ENCODE measurements at regions not wholly inside any gene's neighbourhood (a gene's known extent, or its start where the extent isn't known, plus 50 kb on each side); places are given as distances from the start of the nearest gene placed in this dataset.

GRCh38 chrX:40243755-40244515, 146.2 kb upstream of the BCOR start:
- intact Hi-C loops (cut with micrococcal nuclease) = loop anchor here (2.0 kb wide), 1 partner anchor 29 kb away; no protein-coding TSS in a partner anchor
- TF ChIP-seq CTCF (IDR thresholded peaks at IDR 0.05; ENCODE audit: extremely low read depth in 1 of 2, insufficient read depth in 1 of 2, low read depth in 1 of 2, low read length in 2 of 2) = no peak
- TF ChIP-seq GATA2 (IDR thresholded peaks at IDR 0.05; ENCODE audit: insufficient read depth, insufficient read length, low read depth, low read length) = no peak
- no peak for TF ChIP-seq POLR2AphosphoS5 (IDR thresholded peaks at IDR 0.05; ENCODE audit: insufficient read depth, low read depth, low read length)
- dilution Hi-C loops (cut with MboI; ENCODE audit: extremely low pct_ligation_motif_present, low sequenced_read_pairs) = no loop called here
- Histone ChIP-seq H2AFZ (ENCODE audit: low read depth, low read length) (no peak overlapping the region), H3K27me3 (ENCODE audit: control insufficient read depth in 2 of 2, insufficient read depth in 2 of 2, low read length in 2 of 2) (no peaks in the 10 kb centered on the region), H3K4me1 (ENCODE audit: control insufficient read depth, extremely low read depth, insufficient read depth, low read length) (peaks cover 3% of the 10 kb centered on the region), H3K79me2 (ENCODE audit: control insufficient read depth, insufficient read depth, low read length) (no peaks in the 10 kb centered on the region), H3K9me1 (replicated peaks; ENCODE audit: control insufficient read depth, extremely low read depth, insufficient read depth, low read length) (no peaks in the 10 kb centered on the region), H3K27ac (ENCODE audit: insufficient read depth, low read depth, low read length) (no peak overlapping the region), H3K9me3 (replicated peaks; ENCODE audit: control insufficient read depth, insufficient read depth, low read length) (no peaks in the 10 kb centered on the region), H3K4me3 (replicated peaks in 1 of 3; ENCODE audit: insufficient read depth in 1 of 3, low read depth in 1 of 3, low read length in 3 of 3) (no peak overlapping the region), H3K36me3 (ENCODE audit: control insufficient read depth in 2 of 2, extremely low read depth in 1 of 2, insufficient read depth in 2 of 2, low read length in 2 of 2) (no peaks in the 10 kb centered on the region), H4K20me1 (replicated peaks; ENCODE audit: control insufficient read depth, extremely low read depth, insufficient read depth, low read length) (no peaks in the 10 kb centered on the region), H3K9ac (replicated peaks; ENCODE audit: extremely low read depth, insufficient read depth, low read length) (no peak overlapping the region), H3K4me2 (ENCODE audit: insufficient read depth, low read length) (no peak overlapping the region)
- no peak for DNase-seq (ENCODE audit: low read depth, low spot score)
- FAIRE-seq = no peak
- POLR2A ChIA-PET = no interaction called here
- CTCF ChIA-PET = interaction anchor here (1.5 kb wide), 1 partner anchor 67 kb away, joined by 9 read pairs; no protein-coding TSS in a partner anchor
- BruUV-seq (replicated peaks) = no TSS peak

GRCh38 chrX:40240844-40241243, 143.1 kb upstream of the BCOR start:
- Histone ChIP-seq H3K27ac (ENCODE audit: insufficient read depth, low read depth, low read length) (no peak overlapping the region), H3K9me1 (replicated peaks; ENCODE audit: control insufficient read depth, extremely low read depth, insufficient read depth, low read length) (no peaks in the 10 kb centered on the region), H3K9ac (replicated peaks; ENCODE audit: extremely low read depth, insufficient read depth, low read length) (no peak overlapping the region), H3K9me3 (replicated peaks; ENCODE audit: control insufficient read depth, insufficient read depth, low read length) (no peaks in the 10 kb centered on the region), H3K4me2 (ENCODE audit: insufficient read depth, low read length) (no peak overlapping the region), H3K79me2 (ENCODE audit: control insufficient read depth, insufficient read depth, low read length) (no peaks in the 10 kb centered on the region), H3K36me3 (ENCODE audit: control insufficient read depth in 2 of 2, extremely low read depth in 1 of 2, insufficient read depth in 2 of 2, low read length in 2 of 2) (no peaks in the 10 kb centered on the region), H2AFZ (ENCODE audit: low read depth, low read length) (no peak overlapping the region), H3K4me1 (ENCODE audit: control insufficient read depth, extremely low read depth, insufficient read depth, low read length) (peaks cover 3% of the 10 kb centered on the region), H4K20me1 (replicated peaks; ENCODE audit: control insufficient read depth, extremely low read depth, insufficient read depth, low read length) (no peaks in the 10 kb centered on the region), H3K4me3 (replicated peaks in 1 of 3; ENCODE audit: insufficient read depth in 1 of 3, low read depth in 1 of 3, low read length in 3 of 3) (no peak overlapping the region), H3K27me3 (ENCODE audit: control insufficient read depth in 2 of 2, insufficient read depth in 2 of 2, low read length in 2 of 2) (no peaks in the 10 kb centered on the region)
- BruUV-seq (replicated peaks) = no TSS peak
- FAIRE-seq = no peak
- DNase-seq (ENCODE audit: low read depth, low spot score) = no peak
- dilution Hi-C loops (cut with MboI; ENCODE audit: extremely low pct_ligation_motif_present, low sequenced_read_pairs) (no loop called here), intact Hi-C loops (cut with micrococcal nuclease) (no loop called here)
- CTCF ChIA-PET = no interaction called here
- TF ChIP-seq POLR2A (IDR thresholded peaks at IDR 0.05; ENCODE audit: low read depth, low read length) (no peak), FOS (IDR thresholded peaks at IDR 0.05; ENCODE audit: borderline replicate concordance, insufficient read depth, low read length) (no peak), MYC (IDR thresholded peaks at IDR 0.05; ENCODE audit: low read depth, low read length) (no peak), CTCF (IDR thresholded peaks at IDR 0.05; ENCODE audit: extremely low read depth in 1 of 2, insufficient read depth in 1 of 2, low read depth in 1 of 2, low read length in 2 of 2) (no peak), POLR2AphosphoS5 (IDR thresholded peaks at IDR 0.05; ENCODE audit: insufficient read depth, low read depth, low read length) (no peak), JUN (IDR thresholded peaks at IDR 0.05; ENCODE audit: borderline replicate concordance, insufficient read depth, insufficient read length, low read depth) (no peak)
- TF ChIP-seq, protein P1, sequence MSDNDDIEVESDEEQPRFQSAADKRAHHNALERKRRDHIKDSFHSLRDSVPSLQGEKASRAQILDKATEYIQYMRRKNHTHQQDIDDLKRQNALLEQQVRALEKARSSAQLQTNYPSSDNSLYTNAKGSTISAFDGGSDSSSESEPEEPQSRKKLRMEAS (IDR thresholded peaks at IDR 0.05; ENCODE audit: insufficient read depth, insufficient read length) = no peak
- POLR2A ChIA-PET = no interaction called here

Data from endothelial cell of umbilical vein (primary cell).